Right lobe of liver (tissue), 6 donors: ENCODE measurements at regions not wholly inside any gene's neighbourhood (a gene's known extent, or its start where the extent isn't known, plus 50 kb on each side); places are given as distances from the start of the nearest gene placed in this dataset.

Experiments
- ATAC-seq, 4 donors: fragments of 200-7000 bp; cut with Tn5 transposase; one replicate each; pipeline ENCODE4 v1.9.1; 2020; ENCODE audit warnings: mild to moderate bottlenecking in 4 of 4, moderate library complexity in 4 of 4
- DNase-seq, 3 donors: peaks; one replicate each; pipeline ENCODE4 v3.0.0-alpha.2; 2020
- H3K27ac ChIP-seq, 3 donors: fragments of 200-600 bp; one replicate each; pipeline ENCODE4 v1.8.0; 2022
- H3K27me3 ChIP-seq, 2 donors: fragments of 200-600 bp; one replicate each; pipeline ENCODE4 v1.8.0; 2022
- H3K36me3 ChIP-seq, 4 donors: fragments of 200-600 bp; sonication (generic) in 1 of 4; one replicate each; pipeline versions ENCODE4 v1.5.1 to v1.8.0; 2017 to 2022; ENCODE audit warnings: control low read depth in 1 of 4
- H3K4me1 ChIP-seq, 4 donors: fragments of 200-600 bp; sonication (generic) in 1 of 4; one replicate each; pipeline versions ENCODE4 v1.5.1 to v1.8.0; 2017 to 2022; ENCODE audit warnings: control low read depth in 1 of 4
- H3K4me3 ChIP-seq, 3 donors: fragments of 200-600 bp; one replicate each; pipeline ENCODE4 v1.8.0; 2022
- H3K9me3 ChIP-seq, 4 donors: fragments of 200-600 bp; sonication (generic) in 1 of 4; one replicate each; pipeline versions ENCODE4 v1.5.1 to v1.8.0; 2017 to 2022; ENCODE audit warnings: control low read depth in 1 of 4
- CTCF ChIP-seq, 4 donors: fragments of 200-600 bp in 3 of 4; fragments of 450-650 bp in 1 of 4; IDR thresholded peaks; one replicate each; pipeline versions ENCODE4 v1.5.1 to v1.8.0; 2016 to 2022; ENCODE audit warnings: antibody characterized with exemption in 4 of 4, mild to moderate bottlenecking in 2 of 4
- POLR2A ChIP-seq: fragments of 450-650 bp; IDR thresholded peaks from one replicate; pipeline ENCODE4 v1.6.1; 2017; ENCODE audit warnings: antibody characterized with exemption, mild to moderate bottlenecking
- WGBS: methylation state at CpG from one replicate; pipeline ENCODE4 v1.1.6; 2018; ENCODE audit warnings: low coverage, low lambda C conversion rate; ENCODE audit not compliant: insufficient coverage; ENCODE audit errors: missing lambda C conversion rate; 5-methylcytosine and 5-hydroxymethylcytosine counted together
- intact Hi-C, 2 donors: fragments of 100-400 bp; cut with DNase I; formaldehyde crosslinking; loops; one replicate each; pipeline versions ENCODE4 v1.11.2 to v1.14.1; 2022
- donor health status: DM: no; HTN: yes; CAD: no.
- donor health status: DM: no; HTN: no; CAD: no.
- donor health status: DM: no; HTN: no; CAD: no.
- donor health status: DM: no; HTN: yes; CAD: no.
- donor health status: DM: no; HTN: yes; CAD: no.

- no peaks in the 10 kb centered on the region for H3K27me3 ChIP-seq
- H3K4me3 ChIP-seq = no peak overlapping the region
- ATAC-seq (no peak), DNase-seq (no peak)
- H3K36me3 ChIP-seq = no peaks in the 10 kb centered on the region
- no peak overlapping the region for H3K27ac ChIP-seq
- intact Hi-C loops = no loop called here
- TF ChIP-seq POLR2A = no peak
- no peak for TF ChIP-seq CTCF (IDR thresholded peaks at IDR 0.05)
- 56% methylated on average over 5 of the region's 13 CpGs for WGBS
- no peaks in the 10 kb centered on the region for H3K4me1 ChIP-seq
- H3K9me3 ChIP-seq = no peaks in the 10 kb centered on the region
Observed at GRCh38 chr22:49257551-49257961, 570.1 kb downstream of the BRD1 start.

GRCh38 chr22:49255741-49256318 is 571.8 kb downstream of the BRD1 start:
- intact Hi-C loops = no loop called here
- DNase-seq (no peak), ATAC-seq (no peak)
- H3K36me3 ChIP-seq = no peaks in the 10 kb centered on the region
- H3K4me1 ChIP-seq = no peaks in the 10 kb centered on the region
- H3K27me3 ChIP-seq = no peaks in the 10 kb centered on the region
- WGBS = 66% methylated on average over 13 of the region's 17 CpGs
- no peak overlapping the region for H3K4me3 ChIP-seq
- H3K27ac ChIP-seq = no peak overlapping the region
- TF ChIP-seq POLR2A (no peak), CTCF (IDR thresholded peaks at IDR 0.05) (no peak)
- H3K9me3 ChIP-seq = no peaks in the 10 kb centered on the region

- Histone ChIP-seq H3K9me3 (no peaks in the 10 kb centered on the region), H3K4me1 (no peaks in the 10 kb centered on the region), H3K27me3 (no peaks in the 10 kb centered on the region), H3K4me3 (no peak overlapping the region), H3K27ac (no peak overlapping the region), H3K36me3 (no peaks in the 10 kb centered on the region)
- intact Hi-C loops = no loop called here
- ATAC-seq (no peak), DNase-seq (no peak)
- no peak for TF ChIP-seq CTCF (IDR thresholded peaks at IDR 0.05)
- no peak for TF ChIP-seq POLR2A
- WGBS = 75% methylated on average over 7 of the region's 11 CpGs
Observed at GRCh38 chr22:49255154-49255553, 572.5 kb downstream of the BRD1 start.

- Histone ChIP-seq H3K27me3 (no peaks in the 10 kb centered on the region), H3K9me3 (no peaks in the 10 kb centered on the region), H3K36me3 (no peaks in the 10 kb centered on the region), H3K4me1 (no peaks in the 10 kb centered on the region), H3K4me3 (no peak overlapping the region), H3K27ac (no peak overlapping the region)
- intact Hi-C loops = no loop called here
- TF ChIP-seq CTCF (IDR thresholded peaks at IDR 0.05) = no peak
- no peak for TF ChIP-seq POLR2A
- DNase-seq (peak in 1 of 3 donors; percentile 10), ATAC-seq (no peak)
- WGBS = 63% methylated on average over 2 of the region's 6 CpGs
Observed at GRCh38 chr22:49253656-49254055, 574.0 kb downstream of the BRD1 start.

- Histone ChIP-seq H3K4me1 (no peaks in the 10 kb centered on the region), H3K36me3 (no peaks in the 10 kb centered on the region), H3K27me3 (no peaks in the 10 kb centered on the region), H3K9me3 (no peaks in the 10 kb centered on the region), H3K4me3 (no peak overlapping the region), H3K27ac (no peak overlapping the region)
- ATAC-seq (no peak), DNase-seq (peak in 1 of 3 donors; percentile 23)
- WGBS = 26% methylated on average over 4 of the region's 6 CpGs
- intact Hi-C loops = no loop called here
- TF ChIP-seq POLR2A = no peak
Observed at GRCh38 chr22:49251371-49251770, 576.3 kb downstream of the BRD1 start.
